ENCODE measurements at regions not wholly inside any gene's neighbourhood (a gene's known extent, or its start where the extent isn't known, plus 50 kb on each side); places are given as distances from the start of the nearest gene placed in this dataset.
"Not testable (repeated sequence)": the region's sequence is repeated elsewhere in the genome, so short reads cannot be mapped to it uniquely, and the experiment has no call there.

GRCh38 chr15:95630683-95631082 lies 699.8 kb upstream of the NR2F2 start:
- TF ChIP-seq CTCF (conservative IDR thresholded peaks at IDR 0.05; ENCODE audit: low read depth, low read length) = no peak
- H3K4me3 ChIP-seq (ENCODE audit: low read length) = no peak overlapping the region
- no peak for DNase-seq (ENCODE audit: low read depth)

- no peak for TF ChIP-seq CTCF (conservative IDR thresholded peaks at IDR 0.05; ENCODE audit: low read depth, low read length)
- DNase-seq (ENCODE audit: low read depth) = no peak
Observed at GRCh38 chr15:95635666-95636065, 694.8 kb upstream of the NR2F2 start.

GRCh38 chr15:95636107-95636506 lies 694.4 kb upstream of the NR2F2 start:
- TF ChIP-seq CTCF (conservative IDR thresholded peaks at IDR 0.05; ENCODE audit: low read depth, low read length) = no peak
- no peak overlapping the region for H3K4me3 ChIP-seq (ENCODE audit: low read length)
- DNase-seq (ENCODE audit: low read depth) = no peak

More at GRCh38 chr15:95635666-95636065, 694.8 kb upstream of the NR2F2 start:
- H3K4me3 ChIP-seq (ENCODE audit: low read length) = no peak overlapping the region

GRCh38 chr15:95637234-95637633 lies 693.3 kb upstream of the NR2F2 start:
- H3K4me3 ChIP-seq (ENCODE audit: low read length); DNase-seq (ENCODE audit: low read depth): not testable (repeated sequence)

GRCh38 chr15:95639208-95639607 lies 691.3 kb upstream of the NR2F2 start:
- no peak for DNase-seq (ENCODE audit: low read depth)
- TF ChIP-seq CTCF (conservative IDR thresholded peaks at IDR 0.05; ENCODE audit: low read depth, low read length) = no peak
- H3K4me3 ChIP-seq (ENCODE audit: low read length) = no peak overlapping the region

- TF ChIP-seq CTCF (conservative IDR thresholded peaks at IDR 0.05; ENCODE audit: low read depth, low read length) = no peak
- H3K4me3 ChIP-seq (ENCODE audit: low read length) = no peak overlapping the region
- DNase-seq (ENCODE audit: low read depth) = no peak
Observed at GRCh38 chr15:95644100-95644875, 686.2 kb upstream of the NR2F2 start.

- H3K4me3 ChIP-seq (ENCODE audit: low read length) = no peak overlapping the region
- no peak for DNase-seq (ENCODE audit: low read depth)
- no peak for TF ChIP-seq CTCF (conservative IDR thresholded peaks at IDR 0.05; ENCODE audit: low read depth, low read length)
Observed at GRCh38 chr15:95645791-95646338, 684.6 kb upstream of the NR2F2 start.
